ENCODE measurements at regions not wholly inside any gene's neighbourhood (a gene's known extent, or its start where the extent isn't known, plus 50 kb on each side); places are given as distances from the start of the nearest gene placed in this dataset.

- TF ChIP-seq CTCF (IDR thresholded peaks at IDR 0.05; ENCODE audit: borderline replicate concordance, extremely low read depth, insufficient read depth): no peak
Measured at GRCh38 chr9:106060885-106061284, 366.5 kb downstream of the TMEM38B start.

DNA sequence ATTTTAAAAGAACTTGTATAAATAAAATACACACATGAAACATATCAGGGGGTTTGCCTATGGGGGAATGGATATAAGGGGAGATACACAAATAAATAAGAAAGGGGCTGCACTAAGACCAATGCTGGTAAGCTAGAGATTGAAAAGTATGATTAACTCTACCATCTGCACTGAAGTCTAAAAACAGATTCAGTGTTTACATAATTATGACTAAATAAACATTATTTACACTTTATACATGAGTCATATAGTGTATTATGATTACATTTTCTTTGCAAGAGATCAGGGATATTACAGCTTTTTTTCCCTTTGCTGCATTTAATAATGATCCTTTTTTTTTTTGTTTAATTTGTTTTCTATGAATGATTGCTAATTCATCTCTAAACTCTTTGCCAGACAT, 367.9 kb downstream of the TMEM38B start:
- FAIRE-seq: no peak
- intact Hi-C loops (cut with DNase I): no loop called here

More at GRCh38 chr9:106060885-106061284, 366.5 kb downstream of the TMEM38B start:
- no peaks in the 10 kb centered on the region for H3K27me3 ChIP-seq (ENCODE audit: control insufficient read depth, insufficient read depth, low read length)
- no peaks in the 10 kb centered on the region for H3K36me3 ChIP-seq (ENCODE audit: control insufficient read depth in 2 of 3, insufficient read depth in 3 of 3, low read length in 3 of 3)
- FAIRE-seq (no peak), DNase-seq (no peak)
- intact Hi-C loops (cut with DNase I): no loop called here
- H3K9ac ChIP-seq (ENCODE audit: low read length in 3 of 3): no peak overlapping the region
- H3K4me3 ChIP-seq (ENCODE audit: low read length in 3 of 3): no peak overlapping the region
- no peaks in the 10 kb centered on the region for H3K9me3 ChIP-seq (ENCODE audit: control insufficient read depth in 2 of 3, insufficient read depth in 1 of 3, low read length in 3 of 3)
- no peak overlapping the region for H3K27ac ChIP-seq (ENCODE audit: low read depth in 2 of 2, low read length in 2 of 2)
- H3K4me1 ChIP-seq (ENCODE audit: control insufficient read depth in 2 of 3, insufficient read depth in 2 of 3, low read depth in 1 of 3, low read length in 3 of 3): no peaks in the 10 kb centered on the region

DNA sequence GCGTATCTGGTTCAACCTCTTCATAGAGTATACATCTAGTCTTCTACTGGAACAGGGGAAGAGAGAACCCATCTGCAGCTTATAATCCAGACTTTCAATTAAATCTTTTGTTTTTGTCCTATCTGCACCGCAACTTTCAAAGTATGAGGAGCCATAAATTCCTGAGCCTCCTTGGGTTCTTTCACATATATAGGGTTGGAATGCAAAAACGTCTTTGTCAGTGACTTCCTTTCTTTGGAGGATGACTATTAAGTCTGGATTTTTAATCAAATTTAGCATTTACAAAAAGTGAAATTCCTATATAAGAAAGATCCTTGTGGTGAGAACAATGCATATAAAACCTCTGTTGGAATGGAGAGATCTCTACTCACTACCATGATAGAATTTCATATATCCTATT, 370.8 kb downstream of the TMEM38B start:
- no peaks in the 10 kb centered on the region for H3K9me3 ChIP-seq (ENCODE audit: control insufficient read depth in 2 of 3, insufficient read depth in 1 of 3, low read length in 3 of 3)
- no peak overlapping the region for H3K9ac ChIP-seq (ENCODE audit: low read length in 3 of 3)
- H3K4me3 ChIP-seq (ENCODE audit: low read length in 3 of 3): no peak overlapping the region
- peaks cover 0 to 3% (median 0%) of the 10 kb centered on the region in 3 donors for H3K4me1 ChIP-seq (ENCODE audit: control insufficient read depth in 2 of 3, insufficient read depth in 2 of 3, low read depth in 1 of 3, low read length in 3 of 3)
- intact Hi-C loops (cut with DNase I): no loop called here
- FAIRE-seq (no peak), DNase-seq (no peak)
- H3K27me3 ChIP-seq (ENCODE audit: control insufficient read depth, insufficient read depth, low read length): no peaks in the 10 kb centered on the region
- H3K36me3 ChIP-seq (ENCODE audit: control insufficient read depth in 2 of 3, insufficient read depth in 3 of 3, low read length in 3 of 3): no peaks in the 10 kb centered on the region
- H3K27ac ChIP-seq (ENCODE audit: low read depth in 2 of 2, low read length in 2 of 2): no peak overlapping the region
- TF ChIP-seq CTCF (IDR thresholded peaks at IDR 0.05; ENCODE audit: borderline replicate concordance, extremely low read depth, insufficient read depth): no peak

More for the DNA sequence above, 367.9 kb downstream of the TMEM38B start:
- no peak overlapping the region for H3K4me3 ChIP-seq (ENCODE audit: low read length in 3 of 3)
- H3K4me1 ChIP-seq (ENCODE audit: control insufficient read depth in 2 of 3, insufficient read depth in 2 of 3, low read depth in 1 of 3, low read length in 3 of 3): peaks cover 0 to 3% (median 0%) of the 10 kb centered on the region in 3 donors
- H3K27me3 ChIP-seq (ENCODE audit: control insufficient read depth, insufficient read depth, low read length): no peaks in the 10 kb centered on the region
- no peak for DNase-seq
- no peaks in the 10 kb centered on the region for H3K36me3 ChIP-seq (ENCODE audit: control insufficient read depth in 2 of 3, insufficient read depth in 3 of 3, low read length in 3 of 3)
- no peaks in the 10 kb centered on the region for H3K9me3 ChIP-seq (ENCODE audit: control insufficient read depth in 2 of 3, insufficient read depth in 1 of 3, low read length in 3 of 3)
- no peak overlapping the region for H3K27ac ChIP-seq (ENCODE audit: low read depth in 2 of 2, low read length in 2 of 2)
- no peak overlapping the region for H3K9ac ChIP-seq (ENCODE audit: low read length in 3 of 3)
- TF ChIP-seq CTCF (IDR thresholded peaks at IDR 0.05; ENCODE audit: borderline replicate concordance, extremely low read depth, insufficient read depth): no peak

DNA sequence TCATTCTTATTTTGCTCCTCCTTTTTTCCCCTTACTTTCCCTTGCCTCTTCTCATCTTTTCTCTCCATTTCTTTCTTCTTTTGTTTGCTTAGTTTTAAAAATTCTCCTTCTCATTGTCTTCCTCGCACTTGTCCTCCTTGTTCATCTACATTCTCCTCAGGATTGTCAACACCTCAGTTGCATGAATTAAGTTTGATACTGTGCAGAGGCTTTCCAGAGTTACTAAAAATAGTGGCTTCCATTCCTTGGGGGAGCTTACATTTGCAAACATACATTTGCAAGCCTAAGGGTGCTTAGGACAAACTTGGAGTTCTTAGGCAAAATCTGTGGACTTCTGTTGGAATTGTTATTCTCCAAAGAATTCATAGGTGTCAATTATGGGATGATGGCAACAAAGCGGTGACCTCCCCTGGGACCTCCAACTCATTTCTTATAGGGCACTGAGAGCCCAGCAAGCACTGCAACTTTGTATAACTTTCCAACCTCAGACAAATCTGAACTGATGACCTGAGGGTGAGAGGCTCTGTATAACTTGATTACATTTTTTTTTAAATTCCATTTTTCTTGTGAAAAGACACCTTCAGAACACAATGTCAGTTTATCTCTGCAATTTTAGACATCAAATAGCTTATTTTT, 371.4 kb downstream of the TMEM38B start:
- intact Hi-C loops (cut with DNase I): no loop called here
- no peak overlapping the region for H3K4me3 ChIP-seq (ENCODE audit: low read length in 3 of 3)
- no peak overlapping the region for H3K27ac ChIP-seq (ENCODE audit: low read depth in 2 of 2, low read length in 2 of 2)
- peaks cover 0 to 3% (median 0%) of the 10 kb centered on the region in 3 donors for H3K4me1 ChIP-seq (ENCODE audit: control insufficient read depth in 2 of 3, insufficient read depth in 2 of 3, low read depth in 1 of 3, low read length in 3 of 3)
- DNase-seq: no peak
- no peak for TF ChIP-seq CTCF (IDR thresholded peaks at IDR 0.05; ENCODE audit: borderline replicate concordance, extremely low read depth, insufficient read depth)
- H3K9me3 ChIP-seq (ENCODE audit: control insufficient read depth in 2 of 3, insufficient read depth in 1 of 3, low read length in 3 of 3): no peaks in the 10 kb centered on the region
- no peak overlapping the region for H3K9ac ChIP-seq (ENCODE audit: low read length in 3 of 3)
- H3K27me3 ChIP-seq (ENCODE audit: control insufficient read depth, insufficient read depth, low read length): no peaks in the 10 kb centered on the region
- no peak for FAIRE-seq
- no peaks in the 10 kb centered on the region for H3K36me3 ChIP-seq (ENCODE audit: control insufficient read depth in 2 of 3, insufficient read depth in 3 of 3, low read length in 3 of 3)

Data from kidney (tissue), 13 donors.